ENCODE measurements at regions not wholly inside any gene's neighbourhood (a gene's known extent, or its start where the extent isn't known, plus 50 kb on each side); places are given as distances from the start of the nearest gene placed in this dataset.
"Not testable (repeated sequence)": the region's sequence is repeated elsewhere in the genome, so short reads cannot be mapped to it uniquely, and the experiment has no call there.

GRCh38 chr2:47728551-47728950 lies 54.4 kb upstream of the MSH6 start:
- DNase-seq = no peak

- no peak for DNase-seq
Measured at GRCh38 chr2:47727956-47728355, 55.0 kb upstream of the MSH6 start.

DNA sequence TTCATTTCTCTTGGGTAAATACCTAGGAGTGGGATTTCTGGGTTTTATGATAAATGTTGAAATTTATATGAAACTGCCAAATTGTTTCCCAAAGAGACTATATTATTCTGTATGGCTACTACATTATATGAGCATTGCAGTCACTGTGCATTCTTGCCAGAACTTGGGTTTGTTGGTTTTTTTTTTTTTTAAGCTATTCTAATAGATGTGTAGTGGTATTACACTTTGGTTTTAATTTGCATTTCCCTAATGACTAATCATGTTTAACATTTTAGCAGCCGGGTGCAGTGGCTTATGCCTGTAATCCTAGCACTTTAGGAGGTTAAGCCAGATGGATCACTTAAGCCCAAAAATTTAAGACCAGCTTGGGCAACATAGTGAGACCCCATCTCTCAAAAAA lies 56.0 kb upstream of the MSH6 start:
- DNase-seq = not testable (repeated sequence)

DNA sequence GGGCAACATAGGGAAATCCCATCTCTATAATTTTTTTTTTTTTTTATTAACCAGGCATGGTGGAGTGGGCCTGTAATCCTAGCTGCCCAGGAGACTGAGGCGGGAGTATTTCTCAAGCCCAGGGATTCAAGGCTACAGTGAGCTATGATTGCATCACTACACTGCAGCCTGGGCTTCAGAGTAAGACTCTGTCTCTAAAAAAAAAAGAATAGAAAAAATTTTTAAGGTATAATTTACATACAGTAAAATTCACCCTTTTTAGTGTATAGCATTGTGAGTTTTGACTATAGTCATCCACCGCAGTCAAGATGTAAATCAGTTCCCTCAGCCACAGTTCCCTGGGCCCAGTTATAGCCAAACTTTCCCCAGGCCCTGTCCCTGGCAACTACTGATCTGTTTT lies 57.1 kb upstream of the MSH6 start:
- no peak for DNase-seq

GRCh38 chr2:47724221-47724981 lies 58.5 kb upstream of the MSH6 start:
- no peak for DNase-seq

DNA sequence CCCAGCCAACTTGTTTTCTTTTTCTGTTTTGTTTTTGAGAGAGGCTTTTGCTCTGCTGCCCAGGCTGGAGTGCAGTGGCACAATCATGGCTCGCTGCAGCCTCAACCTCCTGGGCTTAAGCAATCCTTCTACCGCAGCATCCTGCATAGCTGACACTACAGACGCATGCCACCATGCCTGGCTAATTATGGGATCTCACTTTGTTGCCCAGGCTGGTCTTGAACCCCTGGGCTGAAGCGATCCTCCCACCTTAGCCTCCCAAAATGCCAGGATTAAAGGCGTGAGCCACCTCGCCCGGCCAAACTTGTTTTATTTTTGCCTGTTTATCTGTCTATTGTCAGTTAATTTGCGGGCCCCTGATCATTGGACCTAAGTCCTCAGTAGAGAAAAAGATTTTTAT lies 61.6 kb upstream of the MSH6 start:
- no peak for DNase-seq

GRCh38 chr2:47720559-47720958 lies 62.4 kb upstream of the MSH6 start:
- no peak for DNase-seq

DNA sequence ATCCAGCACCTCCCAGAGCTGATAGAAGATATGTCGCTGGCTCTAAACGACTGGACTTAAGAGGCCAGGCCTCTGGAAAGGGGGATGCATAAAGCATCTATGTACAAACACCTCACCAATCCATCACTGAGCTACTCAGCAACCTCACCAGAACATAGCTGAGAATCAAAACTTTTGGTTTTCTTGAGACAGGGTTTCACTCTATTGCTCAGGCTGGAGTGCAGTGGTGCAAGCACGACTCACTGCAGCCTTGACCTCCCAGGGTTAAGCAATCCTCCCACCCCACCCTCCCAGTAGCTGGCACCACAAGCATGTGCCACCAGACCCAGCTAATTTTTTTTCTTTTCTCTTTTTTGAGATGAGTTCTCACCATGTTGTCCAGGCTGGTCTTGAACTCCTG lies 62.9 kb upstream of the MSH6 start:
- DNase-seq = no peak

DNA sequence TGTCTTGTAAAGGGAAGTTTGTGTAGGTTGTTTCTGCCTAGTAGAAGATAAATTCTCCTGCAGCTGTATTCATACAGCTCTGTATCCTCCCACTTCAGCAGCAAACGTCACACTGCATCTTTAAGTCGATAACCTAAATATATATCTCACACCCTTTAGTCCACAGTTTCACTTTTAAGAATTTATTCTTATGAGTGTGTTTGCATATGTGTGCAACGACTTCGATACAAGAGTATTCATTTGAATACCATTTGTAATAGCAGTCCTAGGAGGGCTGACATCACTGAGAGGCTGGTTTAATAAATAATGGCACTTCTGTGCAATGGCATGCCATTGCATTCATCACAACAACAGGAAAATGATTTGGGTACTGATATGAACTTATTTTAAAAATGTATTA lies 63.8 kb upstream of the MSH6 start:
- no peak for DNase-seq

- not testable (repeated sequence) for DNase-seq
Measured at GRCh38 chr2:47716307-47716706, 66.6 kb upstream of the MSH6 start.

DNA sequence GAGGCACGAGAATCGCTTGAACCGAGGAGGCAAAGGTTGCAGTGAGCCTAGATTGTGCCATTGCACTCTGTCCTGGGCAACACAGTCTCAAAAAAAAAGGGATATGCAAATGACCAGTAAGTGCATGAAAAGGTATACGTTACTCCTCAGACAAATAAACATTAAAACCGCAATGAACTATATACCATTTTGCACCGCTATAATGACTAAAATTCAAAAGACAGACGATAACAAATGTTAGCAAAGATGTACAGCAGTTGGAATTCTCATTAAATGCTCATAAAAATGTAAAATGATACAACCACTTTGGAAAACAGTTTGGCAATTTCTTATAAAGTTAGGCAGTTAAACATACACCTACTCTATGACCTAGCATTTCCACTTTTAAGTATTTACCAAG lies 67.4 kb upstream of the MSH6 start:
- DNase-seq = no peak

DNA sequence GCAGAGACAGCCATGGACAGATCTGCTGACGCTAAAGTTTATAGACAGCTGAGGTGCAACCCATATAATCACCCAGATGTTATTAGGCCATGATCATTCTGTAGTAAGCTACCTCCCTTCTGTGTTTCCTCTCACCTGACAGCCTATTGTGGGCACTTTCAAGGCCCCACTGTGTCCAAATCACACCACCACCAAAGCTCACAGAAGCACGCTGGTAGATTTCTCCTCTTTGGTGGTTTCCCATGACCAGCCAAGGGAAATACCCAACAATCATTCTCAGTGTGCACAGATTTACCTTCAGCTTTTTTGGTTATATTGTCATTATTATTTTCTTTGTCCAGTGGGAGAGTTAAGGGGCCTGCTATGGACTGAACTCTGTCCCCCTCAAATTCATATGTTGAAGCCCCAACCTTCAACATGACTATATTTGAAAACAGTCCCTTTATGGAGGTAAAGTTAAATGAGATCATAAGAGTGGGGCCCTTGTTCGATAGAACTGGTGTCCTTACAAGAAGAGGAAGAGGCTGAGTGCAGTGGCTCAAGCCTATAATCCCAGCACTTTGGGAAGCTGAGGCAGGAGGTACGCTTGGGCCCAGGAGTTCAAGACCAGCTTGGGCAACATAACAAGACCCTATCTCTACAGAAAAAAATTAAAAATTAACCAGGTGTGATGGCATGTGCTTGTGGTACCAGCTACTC lies 74.0 kb upstream of the MSH6 start:
- DNase-seq = no peak

- no peak for DNase-seq
Measured at GRCh38 chr2:47704287-47704686, 78.7 kb upstream of the MSH6 start.

DNA sequence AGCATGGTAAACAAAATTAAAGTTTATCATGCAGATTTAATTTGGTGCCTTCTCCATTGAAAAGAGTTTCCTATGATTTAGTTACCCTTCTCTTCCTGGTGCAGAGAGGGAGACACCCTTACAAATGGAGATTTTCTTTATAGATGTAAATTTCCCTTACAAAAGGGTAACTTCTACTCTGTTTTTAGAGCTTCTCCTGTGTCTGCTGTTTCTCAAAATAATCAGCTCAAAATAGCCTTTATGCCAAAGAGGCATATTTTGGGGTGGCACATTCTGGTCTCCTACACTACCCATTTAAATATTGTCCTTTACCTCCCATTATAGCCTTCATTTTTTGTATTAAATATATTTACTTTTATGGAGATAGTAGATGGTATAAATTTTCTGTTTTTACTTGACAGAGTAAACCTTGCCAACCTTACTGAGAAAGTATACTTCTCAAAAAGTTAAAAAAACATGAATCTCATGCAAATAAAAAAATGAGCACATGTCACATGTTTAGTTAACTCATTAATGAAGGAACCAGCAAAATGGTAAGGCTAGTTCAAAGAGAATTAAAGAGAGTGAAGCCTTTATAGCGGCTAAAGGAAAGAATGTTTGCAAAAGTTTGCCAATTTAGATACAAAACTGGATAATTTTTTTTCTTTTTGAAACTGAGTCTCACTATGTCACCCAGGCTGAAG lies 83.3 kb upstream of the MSH6 start:
- no peak for DNase-seq

DNA sequence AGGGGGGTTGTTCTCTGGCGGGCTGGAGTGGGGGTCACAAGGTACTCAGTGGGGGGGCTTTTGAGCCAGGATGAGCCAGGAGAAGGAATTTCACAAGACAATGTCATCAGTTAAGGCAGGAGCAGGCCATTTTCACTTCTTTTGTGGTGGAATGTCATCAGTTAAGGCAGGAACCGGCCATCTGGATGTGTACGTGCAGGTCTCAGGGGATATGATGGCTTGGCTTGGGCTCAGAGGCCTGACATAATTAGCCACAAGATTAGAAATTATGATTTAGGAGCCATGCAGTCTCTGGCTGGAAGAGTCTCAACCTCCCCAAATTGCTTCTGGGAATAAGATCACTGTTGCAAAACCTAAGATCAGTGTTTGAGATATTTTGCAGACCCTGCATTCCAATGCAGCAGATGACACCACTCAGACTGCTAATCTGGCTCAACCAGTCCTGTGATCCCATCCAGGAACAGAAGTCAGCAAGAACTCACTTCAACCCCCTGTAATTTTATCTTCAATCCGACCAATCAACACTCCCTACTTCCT lies 84.4 kb upstream of the MSH6 start:
- not testable (repeated sequence) for DNase-seq

DNA sequence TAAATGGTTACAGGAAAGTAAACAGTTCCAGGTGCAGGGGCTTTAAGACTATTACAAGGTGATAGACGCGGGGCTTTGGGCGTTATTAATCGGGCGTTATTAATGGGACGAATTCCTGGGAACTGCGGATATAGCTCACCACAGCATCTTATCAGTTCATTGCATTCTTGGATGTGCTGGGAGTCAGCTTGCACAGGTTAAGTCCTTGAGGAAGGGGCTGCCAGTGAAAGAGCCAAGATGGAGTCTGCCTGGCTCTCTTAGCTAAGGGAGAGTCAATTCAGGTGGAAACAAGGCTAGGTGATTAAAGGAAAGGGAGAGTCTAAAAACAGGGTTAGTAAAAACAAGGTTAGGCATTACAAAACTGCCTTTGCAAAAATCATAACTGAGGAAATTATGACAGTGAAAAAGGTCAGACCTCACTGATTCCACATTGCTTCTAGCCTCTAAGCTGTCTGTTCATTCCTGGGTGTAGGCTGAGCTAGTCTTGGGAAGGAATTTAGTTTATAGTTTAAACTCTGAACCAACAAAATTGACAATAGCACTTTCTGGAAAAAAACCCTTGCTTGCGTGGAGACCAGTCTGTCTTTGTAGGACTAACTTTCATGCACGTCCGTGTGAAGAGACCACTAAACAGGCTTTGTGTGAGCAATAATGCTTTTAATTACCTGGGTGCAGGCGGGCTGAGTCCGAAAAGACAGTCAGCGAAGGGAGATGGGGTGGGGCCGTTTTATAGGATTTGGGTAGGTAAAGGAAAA lies 85.1 kb upstream of the MSH6 start:
- not testable (repeated sequence) for DNase-seq

- no peak for DNase-seq
Measured at GRCh38 chr2:47697000-47697601, 85.8 kb upstream of the MSH6 start.

DNA sequence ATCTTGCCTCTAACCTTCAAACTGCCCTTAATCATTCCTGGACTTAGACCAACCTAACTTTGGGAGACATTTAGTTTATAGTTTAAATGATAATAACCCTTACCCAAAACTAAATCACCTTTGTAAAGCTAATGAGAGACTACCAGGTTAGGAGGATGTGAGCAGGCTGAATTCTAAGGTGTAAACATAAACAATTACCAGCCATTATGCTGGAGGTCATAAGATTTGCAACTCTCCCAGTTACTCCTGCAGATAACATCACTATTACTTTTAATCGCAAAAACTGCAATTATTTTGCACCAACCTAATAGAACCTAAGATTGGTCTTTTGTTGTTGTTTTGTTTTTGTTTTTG lies 86.5 kb upstream of the MSH6 start:
- DNase-seq = no peak

DNA sequence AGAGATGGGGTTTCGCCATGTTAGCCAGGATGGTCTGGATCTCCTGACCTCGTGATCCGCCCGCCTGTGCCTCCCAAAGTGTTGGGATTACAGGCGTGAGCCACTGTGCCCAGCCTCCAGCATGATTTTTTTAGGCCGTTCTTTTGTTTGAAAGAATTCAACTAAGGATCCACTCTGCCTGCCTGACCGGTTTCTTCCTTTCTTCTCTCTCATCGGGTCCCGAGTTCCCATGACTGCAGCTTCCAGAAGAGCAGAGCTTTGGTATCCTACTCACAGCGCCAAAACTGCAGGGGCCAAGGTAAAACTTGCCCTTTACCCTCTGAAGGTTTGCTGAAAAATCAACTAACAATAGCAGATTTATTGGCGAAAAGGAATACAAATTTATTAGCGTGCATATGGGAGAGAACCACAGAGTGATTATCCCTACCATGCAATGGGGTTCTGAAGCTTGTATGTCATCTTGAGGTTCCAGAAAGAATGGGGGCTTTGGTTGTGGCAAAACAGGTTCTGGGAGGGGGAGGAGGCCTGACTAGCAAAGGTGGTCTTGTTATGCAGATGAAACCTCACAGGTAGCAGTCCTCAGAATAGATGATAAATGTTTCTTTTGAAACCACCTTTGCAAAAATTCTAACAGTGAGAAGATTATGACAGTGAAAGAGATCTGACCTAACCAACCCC lies 87.0 kb upstream of the MSH6 start:
- no peak for DNase-seq

DNA sequence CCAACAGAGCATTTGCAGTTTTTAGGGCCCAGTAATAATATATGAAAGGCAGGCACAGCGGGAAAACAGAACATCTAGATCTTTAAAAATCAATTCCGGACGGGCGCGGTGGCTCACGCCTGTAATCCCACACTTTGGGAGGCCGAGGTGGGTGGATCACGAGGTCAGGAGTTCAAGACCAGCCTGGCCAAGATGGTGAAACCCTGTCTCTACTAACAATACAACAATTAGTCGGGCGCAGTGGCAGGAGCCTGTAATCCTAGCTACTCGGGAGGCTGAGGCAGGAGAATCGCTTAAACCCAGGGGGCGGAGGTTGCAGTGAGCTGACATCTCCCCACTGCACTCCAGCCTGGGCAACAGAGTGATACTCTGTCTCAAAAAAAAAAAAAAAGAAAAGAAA lies 88.5 kb upstream of the MSH6 start:
- DNase-seq = not testable (repeated sequence)

DNA sequence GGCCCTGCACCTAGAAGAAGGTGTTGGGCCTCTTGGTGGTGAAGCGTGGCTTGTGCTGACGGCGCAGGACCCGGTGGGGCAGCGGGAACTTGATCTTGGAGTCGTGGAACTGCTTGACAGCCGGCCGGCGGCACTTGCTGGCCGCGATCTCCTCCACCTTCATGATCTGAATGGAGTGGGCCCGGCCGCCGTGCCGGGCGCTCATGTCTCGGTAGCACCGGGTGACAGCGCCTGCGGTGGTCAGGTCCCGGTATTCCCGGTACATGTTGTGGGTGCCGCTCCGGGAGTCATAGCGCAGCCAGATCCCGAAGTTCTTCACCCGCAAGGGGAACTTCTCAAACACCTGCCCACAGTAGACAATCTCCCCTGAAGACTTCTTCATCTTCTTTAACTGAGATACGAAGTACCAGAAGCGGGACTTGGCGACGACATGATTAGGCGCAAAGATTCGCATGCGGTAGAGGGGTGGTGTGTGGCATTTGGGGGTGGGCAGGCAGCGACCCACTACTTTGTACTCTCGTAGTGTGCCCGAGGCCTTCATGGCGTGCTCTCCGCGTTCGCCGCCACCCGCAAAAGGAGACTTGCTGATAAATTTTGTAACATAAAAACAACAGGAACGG lies 92.1 kb upstream of the MSH6 start:
- DNase-seq = not testable (repeated sequence)

- DNase-seq = no peak
Measured at GRCh38 chr2:47690132-47690531, 92.8 kb upstream of the MSH6 start.
